CD14-positive monocyte (primary cell): ENCODE measurements at regions not wholly inside any gene's neighbourhood (a gene's known extent, or its start where the extent isn't known, plus 50 kb on each side); places are given as distances from the start of the nearest gene placed in this dataset.

Experiments used
- DNase-seq, 3 donors: peaks; one replicate each; pipeline ENCODE4 v3.0.0-alpha.2; 2011 to 2022
- H2AFZ ChIP-seq: 2 replicates; pipeline ENCODE4 v1.6.0; 2012; ENCODE audit warnings: mild to moderate bottlenecking, low read depth, low read length, inconsistent platforms; ENCODE audit not compliant: insufficient read depth, poor library complexity, severe bottlenecking
- H3K27ac ChIP-seq, 2 donors: 1 replicate in 1 of 2; 2 replicates in 1 of 2; pipeline ENCODE4 v1.5.1; 2012 to 2013; ENCODE audit warnings: low read length in 2 of 2, control low read depth in 1 of 2, inconsistent platforms in 1 of 2, low read depth in 1 of 2, mild to moderate bottlenecking in 1 of 2
- H3K27me3 ChIP-seq, 2 donors: one replicate each; pipeline versions ENCODE4 v1.6.0 to v1.6.1; 2011 to 2013; ENCODE audit warnings: low read length in 2 of 2; ENCODE audit not compliant: control insufficient read depth in 2 of 2, insufficient read depth in 2 of 2
- H3K36me3 ChIP-seq, 2 donors: replicated peaks in 1 of 2; 1 replicate in 1 of 2; 2 replicates in 1 of 2; pipeline versions ENCODE4 v1.5.1 to v1.6.1; 2012 to 2013; ENCODE audit warnings: low read length in 2 of 2, control low read depth in 1 of 2, inconsistent platforms in 1 of 2, mild to moderate bottlenecking in 1 of 2; ENCODE audit not compliant: insufficient read depth in 2 of 2, control insufficient read depth in 1 of 2
- H3K4me1 ChIP-seq, 2 donors: 1 replicate in 1 of 2; 2 replicates in 1 of 2; pipeline versions ENCODE4 v1.5.1 to v1.6.1; 2012 to 2013; ENCODE audit warnings: low read length in 2 of 2, control low read depth in 1 of 2, inconsistent platforms in 1 of 2, mild to moderate bottlenecking in 1 of 2, moderate library complexity in 1 of 2; ENCODE audit not compliant: insufficient read depth in 2 of 2, control insufficient read depth in 1 of 2
- H3K4me2 ChIP-seq: replicated peaks from 2 replicates; pipeline ENCODE3; 2012; ENCODE audit warnings: low read length, moderate library complexity, mild to moderate bottlenecking; ENCODE audit not compliant: poor library complexity, severe bottlenecking; ENCODE audit errors: extremely low read depth
- H3K4me3 ChIP-seq, 3 experiments: fragments of 200-600 bp in 1 of 3; sonication (generic) in 1 of 3; replicated peaks in 1 of 3; 1 replicate in 2 of 3; 2 replicates in 1 of 3; pipeline ENCODE4 v1.5.1; 2011 to 2013; ENCODE audit warnings: low read length in 3 of 3, mild to moderate bottlenecking in 3 of 3, control low read depth in 2 of 3, low read depth in 2 of 3, inconsistent platforms in 1 of 3, moderate library complexity in 1 of 3
- H3K79me2 ChIP-seq: 2 replicates; pipeline ENCODE4 v1.6.0; 2012; ENCODE audit warnings: mild to moderate bottlenecking, control low read depth, inconsistent platforms, low read length, moderate library complexity; ENCODE audit not compliant: insufficient read depth
- H3K9ac ChIP-seq: 2 replicates; pipeline ENCODE4 v1.6.0; 2017; ENCODE audit warnings: low read length, mild to moderate bottlenecking; ENCODE audit not compliant: insufficient read depth, poor library complexity, severe bottlenecking
- H3K9me3 ChIP-seq, 2 donors: replicated peaks in 1 of 2; 1 replicate in 1 of 2; 2 replicates in 1 of 2; pipeline versions ENCODE4 v1.5.1 to v1.6.1; 2012 to 2013; ENCODE audit warnings: low read length in 2 of 2, control low read depth in 1 of 2; ENCODE audit not compliant: control insufficient read depth in 1 of 2, insufficient read depth in 1 of 2
- H4K20me1 ChIP-seq: 2 replicates; pipeline ENCODE4 v1.6.0; 2012; ENCODE audit warnings: mild to moderate bottlenecking, low read length, control low read depth, moderate library complexity; ENCODE audit not compliant: insufficient read depth
- H3K27ac Mint-ChIP-seq, 7 donors: one replicate each; pipeline ENCODE4 v1.8.0; 2020; ENCODE audit warnings: mild to moderate bottlenecking in 7 of 7, mixed read lengths in 7 of 7, moderate library complexity in 6 of 7, inconsistent platforms in 2 of 7
- H3K27me3 Mint-ChIP-seq, 3 donors: one replicate each; pipeline ENCODE4 v1.8.0; 2021 to 2022; ENCODE audit warnings: low read depth in 3 of 3, mild to moderate bottlenecking in 3 of 3, mixed read lengths in 3 of 3, moderate library complexity in 3 of 3, inconsistent platforms in 1 of 3
- H3K36me3 Mint-ChIP-seq, 2 donors: one replicate each; pipeline ENCODE4 v1.8.0; 2020; ENCODE audit warnings: mixed read lengths in 2 of 2, inconsistent platforms in 1 of 2, mild to moderate bottlenecking in 1 of 2
- H3K4me1 Mint-ChIP-seq: one replicate; pipeline ENCODE4 v1.8.0; 2020; ENCODE audit warnings: mild to moderate bottlenecking, mixed read lengths
- H3K4me3 Mint-ChIP-seq, 2 donors: one replicate each; pipeline ENCODE4 v1.8.0; 2020; ENCODE audit warnings: mild to moderate bottlenecking in 2 of 2, mixed read lengths in 2 of 2, moderate library complexity in 1 of 2
- H3K9me3 Mint-ChIP-seq, 7 donors: one replicate each; pipeline ENCODE4 v1.8.0; 2020 to 2022; ENCODE audit warnings: mixed read lengths in 7 of 7, mild to moderate bottlenecking in 6 of 7, moderate library complexity in 6 of 7, inconsistent platforms in 2 of 7
- CTCF ChIP-seq: fragments of 200-600 bp; IDR thresholded peaks from one replicate; pipeline ENCODE4 v1.8.0; 2022; ENCODE audit warnings: antibody characterized with exemption, mild to moderate bottlenecking
- WGBS: methylation state at CpG from one replicate; pipeline ENCODE4 v1.1.5; 2013; ENCODE audit warnings: missing lambda C conversion rate; ENCODE audit not compliant: insufficient coverage; 5-methylcytosine and 5-hydroxymethylcytosine counted together
- intact Hi-C, 2 donors: fragments of 100-400 bp; cut with micrococcal nuclease; formaldehyde crosslinking; loops; one replicate each; pipeline versions ENCODE4 v1.15.0 to v1.15.1; 2023

- H3K4me1 ChIP-seq: no peaks in the 10 kb centered on the region
- peaks cover 1% of the 10 kb centered on the region for H3K4me1 Mint-ChIP-seq
- intact Hi-C loops: no loop called here
These were observed 104.2 kb upstream of the IPO5 start for GRCh38 chr13:97849305-97849704.

GRCh38 chr13:97851269-97851668 is 102.2 kb upstream of the IPO5 start:
- Histone ChIP-seq H3K9ac (no peak overlapping the region), H3K27ac (no peak overlapping the region)

More at GRCh38 chr13:97849305-97849704, 104.2 kb upstream of the IPO5 start:
- Mint-ChIP-seq H3K36me3 (no peaks in the 10 kb centered on the region), H3K9me3 (peaks cover 0 to 11% (median 6%) of the 10 kb centered on the region in 7 donors), H3K27ac (no peak overlapping the region), H3K27me3 (peaks cover 0 to 5% (median 0%) of the 10 kb centered on the region in 3 donors), H3K4me3 (no peak overlapping the region)
- DNase-seq: no peak
- no peaks in the 10 kb centered on the region for H3K36me3 ChIP-seq
- H3K4me2 ChIP-seq: no peak overlapping the region
- H3K27me3 ChIP-seq: no peaks in the 10 kb centered on the region
- no peaks in the 10 kb centered on the region for H4K20me1 ChIP-seq
- H3K4me3 ChIP-seq: no peak overlapping the region
- no peaks in the 10 kb centered on the region for H3K79me2 ChIP-seq
- no peak overlapping the region for H3K27ac ChIP-seq
- H3K9ac ChIP-seq: no peak overlapping the region
- no peak overlapping the region for H2AFZ ChIP-seq
- no peak for TF ChIP-seq CTCF
- H3K9me3 ChIP-seq: no peaks in the 10 kb centered on the region
- 46% methylated on average over 3 of the region's 4 CpGs for WGBS

More at GRCh38 chr13:97851269-97851668, 102.2 kb upstream of the IPO5 start:
- Histone ChIP-seq H3K4me2 (no peak overlapping the region), H3K79me2 (no peaks in the 10 kb centered on the region), H3K4me1 (no peaks in the 10 kb centered on the region), H3K36me3 (no peaks in the 10 kb centered on the region), H2AFZ (no peak overlapping the region), H3K4me3 (no peak overlapping the region), H4K20me1 (no peaks in the 10 kb centered on the region), H3K9me3 (no peaks in the 10 kb centered on the region), H3K27me3 (no peaks in the 10 kb centered on the region)
- whole genome bisulfite sequencing: no CpG with 5 or more reads among the region's 4 CpGs
- no peak for TF ChIP-seq CTCF
- Mint-ChIP-seq H3K4me1 (peaks cover 4% of the 10 kb centered on the region), H3K27me3 (peaks cover 0 to 5% (median 2%) of the 10 kb centered on the region in 3 donors), H3K4me3 (no peak overlapping the region), H3K27ac (no peak overlapping the region), H3K9me3 (peaks cover 0 to 10% (median 6%) of the 10 kb centered on the region in 7 donors), H3K36me3 (no peaks in the 10 kb centered on the region)
- DNase-seq: no peak
- intact Hi-C loops: no loop called here
